Neural cell (in vitro differentiated cells): ENCODE measurements at regions not wholly inside any gene's neighbourhood (a gene's known extent, or its start where the extent isn't known, plus 50 kb on each side); places are given as distances from the start of the nearest gene placed in this dataset.

Source experiments
- H2AFZ ChIP-seq: fragments of 200-600, 300-800 bp; sonication (generic), shearing (Covaris generic); 2 replicates; pipeline ENCODE4 v1.6.0; 2014; ENCODE audit warnings: low read depth, mild to moderate bottlenecking, antibody characterized with exemption, low read length, moderate library complexity
- H3F3A ChIP-seq: fragments of 200-600 bp; shearing (Covaris generic); 2 replicates; pipeline ENCODE4 v1.6.1; 2016; ENCODE audit warnings: mild to moderate bottlenecking, moderate library complexity, mixed read lengths, antibody characterized with exemption, low read length; ENCODE audit not compliant: insufficient read depth, poor library complexity, severe bottlenecking
- H3K27ac ChIP-seq: fragments of 200-600, 300-800 bp; sonication (generic), shearing (Covaris generic); 2 replicates; pipeline ENCODE4 v1.5.1; 2014; ENCODE audit warnings: mild to moderate bottlenecking, low read length, moderate library complexity
- H3K27me3 ChIP-seq: fragments of 300-800, 200-600 bp; sonication (generic), shearing (Covaris generic); 2 replicates; pipeline ENCODE4 v1.6.0; 2014; ENCODE audit warnings: mild to moderate bottlenecking, low read depth, low read length, moderate library complexity; ENCODE audit not compliant: insufficient read depth
- H3K36me3 ChIP-seq: fragments of 300-800, 200-600 bp; sonication (generic), shearing (Covaris generic); 2 replicates; pipeline ENCODE4 v1.5.1; 2014; ENCODE audit warnings: mild to moderate bottlenecking, antibody characterized with exemption, low read length, moderate library complexity; ENCODE audit not compliant: insufficient read depth
- H3K4me2 ChIP-seq: fragments of 300-800, 200-600 bp; sonication (generic), shearing (Covaris generic); 2 replicates; pipeline ENCODE4 v1.6.0; 2014; ENCODE audit warnings: mild to moderate bottlenecking, low read length
- H3K4me3 ChIP-seq: fragments of 300-800, 200-600 bp; sonication (generic), shearing (Covaris generic); 2 replicates; pipeline ENCODE4 v1.5.1; 2014; ENCODE audit warnings: mild to moderate bottlenecking, low read length, moderate library complexity
- H3K79me2 ChIP-seq: fragments of 200-600 bp; shearing (Covaris generic); replicated peaks from 2 replicates; pipeline ENCODE4 v1.6.0; 2014; ENCODE audit warnings: mild to moderate bottlenecking, low read length, moderate library complexity; ENCODE audit not compliant: insufficient read depth
- H3K9ac ChIP-seq: fragments of 300-800, 200-600 bp; sonication (generic), shearing (Covaris generic); 2 replicates; pipeline ENCODE4 v1.6.1; 2016; ENCODE audit warnings: mild to moderate bottlenecking, low read length, mixed read lengths
- H3K9me2 ChIP-seq: fragments of 200-600 bp; shearing (Covaris generic); 2 replicates; pipeline ENCODE4 v1.6.1; 2016; ENCODE audit warnings: mild to moderate bottlenecking, low read length, mixed read lengths; ENCODE audit not compliant: insufficient read depth
- H3K9me3 ChIP-seq: fragments of 200-600, 300-800 bp; sonication (generic), shearing (Covaris generic); 2 replicates; pipeline ENCODE4 v1.6.1; 2016; ENCODE audit warnings: mild to moderate bottlenecking, mixed run types, low read length, moderate library complexity, mixed read lengths
- H4K20me1 ChIP-seq: fragments of 200-600 bp; shearing (Covaris generic); 2 replicates; pipeline ENCODE4 v1.6.1; 2016; ENCODE audit warnings: mild to moderate bottlenecking, mixed run types; ENCODE audit not compliant: insufficient read depth
- EP300 ChIP-seq: fragments of 450-650 bp; conservative IDR thresholded peaks from 2 replicates; pipeline ENCODE4 v1.6.1; 2014; ENCODE audit warnings: antibody characterized with exemption, mild to moderate bottlenecking, moderate library complexity; ENCODE audit not compliant: poor library complexity, severe bottlenecking
- EZH2 ChIP-seq: fragments of 200-600, 300-800 bp; shearing (Covaris generic), sonication (generic); IDR thresholded peaks from 2 replicates; pipeline ENCODE4 v1.6.1; 2014; ENCODE audit warnings: antibody characterized with exemption, low read length, borderline replicate concordance, mild to moderate bottlenecking; ENCODE audit not compliant: insufficient read depth, poor library complexity, severe bottlenecking
- MXI1 ChIP-seq: fragments of 450-650 bp; conservative IDR thresholded peaks from 2 replicates; pipeline ENCODE4 v1.6.1; 2014; ENCODE audit warnings: antibody characterized with exemption, mild to moderate bottlenecking; ENCODE audit not compliant: poor library complexity, severe bottlenecking
- POLR2AphosphoS5 ChIP-seq: IDR thresholded peaks from 2 replicates; pipeline ENCODE4 v1.6.1; 2012
- RAD21 ChIP-seq: fragments of 450-650 bp; conservative IDR thresholded peaks from 2 replicates; pipeline ENCODE4 v1.6.1; 2014; ENCODE audit warnings: antibody characterized with exemption, mild to moderate bottlenecking, moderate library complexity
- SMC3 ChIP-seq: fragments of 450-650 bp; conservative IDR thresholded peaks from 2 replicates; pipeline ENCODE4 v1.6.1; 2014; ENCODE audit warnings: antibody characterized with exemption, mild to moderate bottlenecking, moderate library complexity; ENCODE audit not compliant: poor library complexity
- TAF1 ChIP-seq: IDR thresholded peaks from 2 replicates; pipeline ENCODE4 v1.6.1; 2012; ENCODE audit warnings: low read depth
- TF ChIP-seq, protein P1 (sequence below): fragments of 450-650 bp; IDR thresholded peaks from 2 replicates; pipeline ENCODE4 v1.5.1; 2014; ENCODE audit warnings: antibody characterized with exemption, mild to moderate bottlenecking, moderate library complexity; ENCODE audit not compliant: poor library complexity, severe bottlenecking
- TF ChIP-seq, protein P2 (sequence below): IDR thresholded peaks from 2 replicates; pipeline ENCODE4 v1.6.1; 2012; ENCODE audit warnings: borderline replicate concordance

DNA sequence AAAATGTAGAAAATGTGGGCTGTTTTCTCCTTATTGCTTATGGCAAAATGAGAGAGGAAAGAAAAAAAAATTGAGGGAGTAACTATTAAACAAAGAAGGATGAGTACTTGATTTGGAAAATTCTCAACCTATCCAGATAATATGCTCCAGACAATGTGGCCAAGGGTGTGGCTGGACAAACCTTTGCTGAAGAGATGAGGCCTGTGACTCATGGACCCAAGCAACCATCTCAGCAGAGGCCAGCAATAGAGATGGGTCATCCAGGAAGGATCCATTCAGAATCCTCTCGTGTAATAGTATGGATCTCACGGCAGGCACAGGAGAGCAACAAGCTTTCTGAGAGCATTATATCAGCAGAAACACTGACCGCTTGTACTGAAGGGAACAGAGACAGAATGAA, 120.3 kb upstream of the CELF2 start:
- Histone ChIP-seq H3K79me2 (no peaks in the 10 kb centered on the region), H3K27ac (no peak overlapping the region), H4K20me1 (no peaks in the 10 kb centered on the region), H3K36me3 (no peaks in the 10 kb centered on the region), H3F3A (no peaks in the 10 kb centered on the region), H3K9ac (no peak overlapping the region), H2AFZ (no peak overlapping the region), H3K9me3 (no peaks in the 10 kb centered on the region), H3K27me3 (no peaks in the 10 kb centered on the region), H3K4me3 (no peak overlapping the region), H3K9me2 (no peaks in the 10 kb centered on the region), H3K4me2 (no peak overlapping the region)
- no peak for TF ChIP-seq EP300
- TF ChIP-seq MXI1 = no peak
- no peak for TF ChIP-seq TAF1
- TF ChIP-seq RAD21 = no peak
- no peak for TF ChIP-seq POLR2AphosphoS5
- TF ChIP-seq, protein P1, sequence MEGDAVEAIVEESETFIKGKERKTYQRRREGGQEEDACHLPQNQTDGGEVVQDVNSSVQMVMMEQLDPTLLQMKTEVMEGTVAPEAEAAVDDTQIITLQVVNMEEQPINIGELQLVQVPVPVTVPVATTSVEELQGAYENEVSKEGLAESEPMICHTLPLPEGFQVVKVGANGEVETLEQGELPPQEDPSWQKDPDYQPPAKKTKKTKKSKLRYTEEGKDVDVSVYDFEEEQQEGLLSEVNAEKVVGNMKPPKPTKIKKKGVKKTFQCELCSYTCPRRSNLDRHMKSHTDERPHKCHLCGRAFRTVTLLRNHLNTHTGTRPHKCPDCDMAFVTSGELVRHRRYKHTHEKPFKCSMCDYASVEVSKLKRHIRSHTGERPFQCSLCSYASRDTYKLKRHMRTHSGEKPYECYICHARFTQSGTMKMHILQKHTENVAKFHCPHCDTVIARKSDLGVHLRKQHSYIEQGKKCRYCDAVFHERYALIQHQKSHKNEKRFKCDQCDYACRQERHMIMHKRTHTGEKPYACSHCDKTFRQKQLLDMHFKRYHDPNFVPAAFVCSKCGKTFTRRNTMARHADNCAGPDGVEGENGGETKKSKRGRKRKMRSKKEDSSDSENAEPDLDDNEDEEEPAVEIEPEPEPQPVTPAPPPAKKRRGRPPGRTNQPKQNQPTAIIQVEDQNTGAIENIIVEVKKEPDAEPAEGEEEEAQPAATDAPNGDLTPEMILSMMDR = no peak
- TF ChIP-seq SMC3 = no peak
- no peak for TF ChIP-seq EZH2
- TF ChIP-seq, protein P2, sequence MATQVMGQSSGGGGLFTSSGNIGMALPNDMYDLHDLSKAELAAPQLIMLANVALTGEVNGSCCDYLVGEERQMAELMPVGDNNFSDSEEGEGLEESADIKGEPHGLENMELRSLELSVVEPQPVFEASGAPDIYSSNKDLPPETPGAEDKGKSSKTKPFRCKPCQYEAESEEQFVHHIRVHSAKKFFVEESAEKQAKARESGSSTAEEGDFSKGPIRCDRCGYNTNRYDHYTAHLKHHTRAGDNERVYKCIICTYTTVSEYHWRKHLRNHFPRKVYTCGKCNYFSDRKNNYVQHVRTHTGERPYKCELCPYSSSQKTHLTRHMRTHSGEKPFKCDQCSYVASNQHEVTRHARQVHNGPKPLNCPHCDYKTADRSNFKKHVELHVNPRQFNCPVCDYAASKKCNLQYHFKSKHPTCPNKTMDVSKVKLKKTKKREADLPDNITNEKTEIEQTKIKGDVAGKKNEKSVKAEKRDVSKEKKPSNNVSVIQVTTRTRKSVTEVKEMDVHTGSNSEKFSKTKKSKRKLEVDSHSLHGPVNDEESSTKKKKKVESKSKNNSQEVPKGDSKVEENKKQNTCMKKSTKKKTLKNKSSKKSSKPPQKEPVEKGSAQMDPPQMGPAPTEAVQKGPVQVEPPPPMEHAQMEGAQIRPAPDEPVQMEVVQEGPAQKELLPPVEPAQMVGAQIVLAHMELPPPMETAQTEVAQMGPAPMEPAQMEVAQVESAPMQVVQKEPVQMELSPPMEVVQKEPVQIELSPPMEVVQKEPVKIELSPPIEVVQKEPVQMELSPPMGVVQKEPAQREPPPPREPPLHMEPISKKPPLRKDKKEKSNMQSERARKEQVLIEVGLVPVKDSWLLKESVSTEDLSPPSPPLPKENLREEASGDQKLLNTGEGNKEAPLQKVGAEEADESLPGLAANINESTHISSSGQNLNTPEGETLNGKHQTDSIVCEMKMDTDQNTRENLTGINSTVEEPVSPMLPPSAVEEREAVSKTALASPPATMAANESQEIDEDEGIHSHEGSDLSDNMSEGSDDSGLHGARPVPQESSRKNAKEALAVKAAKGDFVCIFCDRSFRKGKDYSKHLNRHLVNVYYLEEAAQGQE = no peak

DNA sequence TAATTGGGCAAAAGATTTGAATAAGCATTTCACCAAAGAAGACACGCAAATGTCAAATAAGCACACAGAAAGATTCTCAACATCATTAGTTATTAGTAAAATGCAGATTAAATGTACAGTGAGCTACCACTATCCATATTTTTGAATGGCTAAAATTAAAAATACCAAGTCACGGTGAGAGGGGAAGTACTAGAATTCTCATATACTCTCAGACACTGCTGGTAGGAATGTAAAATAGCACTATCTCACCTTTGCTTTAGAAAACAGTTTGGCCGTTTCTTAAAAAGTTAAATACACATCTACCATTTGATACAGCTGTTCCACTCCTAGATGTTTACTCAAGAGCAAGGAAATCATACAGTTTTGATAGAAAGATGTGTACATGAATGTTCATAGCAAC, 115.8 kb upstream of the CELF2 start:
- H3K9ac ChIP-seq = no peak overlapping the region
- H3K4me3 ChIP-seq = no peak overlapping the region
- no peaks in the 10 kb centered on the region for H3K27me3 ChIP-seq
- no peaks in the 10 kb centered on the region for H3K36me3 ChIP-seq
- H3K79me2 ChIP-seq = no peaks in the 10 kb centered on the region
- no peaks in the 10 kb centered on the region for H3F3A ChIP-seq
- no peak overlapping the region for H2AFZ ChIP-seq
- no peaks in the 10 kb centered on the region for H3K9me2 ChIP-seq
- H4K20me1 ChIP-seq = no peaks in the 10 kb centered on the region
- H3K27ac ChIP-seq = no peak overlapping the region
- no peak overlapping the region for H3K4me2 ChIP-seq
- TF ChIP-seq TAF1 (no peak), POLR2AphosphoS5 (no peak), MXI1 (no peak), EP300 (no peak), EZH2 (no peak), SMC3 (no peak)
- TF ChIP-seq, protein P1 = no peak
- TF ChIP-seq, protein P2 = no peak
- no peaks in the 10 kb centered on the region for H3K9me3 ChIP-seq
